H9 (cell line): ENCODE measurements at regions not wholly inside any gene's neighbourhood (a gene's known extent, or its start where the extent isn't known, plus 50 kb on each side); places are given as distances from the start of the nearest gene placed in this dataset.

Experiments
- DNase-seq: peaks from one replicate; pipeline ENCODE4 v3.0.0-alpha.2; 2017
- H2AFZ ChIP-seq: one replicate; pipeline ENCODE4 v1.6.1; 2013; ENCODE audit warnings: mild to moderate bottlenecking, low read length, control low read depth, moderate library complexity
- H2AK5ac ChIP-seq: 2 replicates; pipeline ENCODE4 v1.6.1; 2013; ENCODE audit warnings: low read length, control low read depth, mixed read lengths; ENCODE audit not compliant: insufficient read length
- H2BK120ac ChIP-seq: one replicate; pipeline ENCODE4 v1.6.1; 2013; ENCODE audit warnings: low read depth, mild to moderate bottlenecking, low read length, control low read depth, inconsistent platforms; ENCODE audit not compliant: poor library complexity, severe bottlenecking
- H2BK12ac ChIP-seq: 2 replicates; pipeline ENCODE4 v1.6.1; 2013; ENCODE audit warnings: low read length, control low read depth, mixed read lengths, low read depth; ENCODE audit not compliant: insufficient read length
- H2BK15ac ChIP-seq: 2 replicates; pipeline ENCODE4 v1.6.1; 2013; ENCODE audit warnings: low read depth, low read length, control low read depth
- H2BK20ac ChIP-seq: one replicate; pipeline ENCODE4 v1.6.1; 2013; ENCODE audit warnings: low read depth, mild to moderate bottlenecking, low read length, control low read depth, inconsistent platforms; ENCODE audit not compliant: poor library complexity, severe bottlenecking
- H2BK5ac ChIP-seq: 2 replicates; pipeline ENCODE4 v1.6.1; 2013; ENCODE audit warnings: low read length, control low read depth, mixed read lengths; ENCODE audit not compliant: insufficient read length
- H3K14ac ChIP-seq: 2 replicates; pipeline ENCODE4 v1.6.1; 2013; ENCODE audit warnings: low read length, control low read depth; ENCODE audit not compliant: insufficient read depth
- H3K18ac ChIP-seq: 2 replicates; pipeline ENCODE4 v1.6.1; 2013; ENCODE audit warnings: low read depth, mild to moderate bottlenecking, mixed read lengths, low read length, control low read depth; ENCODE audit not compliant: insufficient read length
- H3K23ac ChIP-seq: 2 replicates; pipeline ENCODE4 v1.6.1; 2013; ENCODE audit warnings: low read length, control low read depth, mixed read lengths, low read depth; ENCODE audit not compliant: insufficient read length
- H3K23me2 ChIP-seq: 2 replicates; pipeline ENCODE4 v1.6.1; 2013; ENCODE audit warnings: low read depth, mild to moderate bottlenecking, mixed read lengths, low read length, control low read depth; ENCODE audit not compliant: insufficient read length, poor library complexity, severe bottlenecking
- H3K27ac ChIP-seq: 2 replicates; pipeline ENCODE4 v1.5.1; 2013; ENCODE audit warnings: low read length, control low read depth, mixed read lengths, low read depth; ENCODE audit not compliant: insufficient read length
- H3K27me3 ChIP-seq: 2 replicates; pipeline ENCODE4 v1.6.1; 2013; ENCODE audit warnings: low read length, control low read depth, inconsistent platforms; ENCODE audit not compliant: insufficient read depth
- H3K4ac ChIP-seq: 2 replicates; pipeline ENCODE4 v1.6.1; 2013; ENCODE audit warnings: low read depth, mild to moderate bottlenecking, control low read depth, inconsistent platforms, low read length, moderate library complexity
- H3K4me1 ChIP-seq: 2 replicates; pipeline ENCODE4 v1.6.1; 2013; ENCODE audit warnings: low read length, control low read depth, inconsistent platforms; ENCODE audit not compliant: insufficient read depth
- H3K4me2 ChIP-seq: 2 replicates; pipeline ENCODE4 v1.6.1; 2013; ENCODE audit warnings: low read length, control low read depth, mixed read lengths; ENCODE audit not compliant: insufficient read length, insufficient read depth
- H3K56ac ChIP-seq: 2 replicates; pipeline ENCODE4 v1.6.1; 2013; ENCODE audit warnings: low read depth, mild to moderate bottlenecking, mixed read lengths, low read length, control low read depth; ENCODE audit not compliant: insufficient read length
- H3K79me1 ChIP-seq: 2 replicates; pipeline ENCODE4 v1.6.1; 2013; ENCODE audit warnings: low read depth, mild to moderate bottlenecking, moderate library complexity, low read length, control low read depth, inconsistent platforms; ENCODE audit not compliant: insufficient read depth, poor library complexity, severe bottlenecking
- H3K79me2 ChIP-seq: 2 replicates; pipeline ENCODE4 v1.6.1; 2013; ENCODE audit warnings: low read length, control low read depth, inconsistent platforms; ENCODE audit not compliant: insufficient read depth
- H3K9ac ChIP-seq: 2 replicates; pipeline ENCODE4 v1.6.1; 2013; ENCODE audit warnings: low read length, control low read depth, mixed read lengths; ENCODE audit not compliant: insufficient read length; ENCODE audit errors: extremely low read depth
- H3K9me3 ChIP-seq: one replicate; pipeline ENCODE4 v1.6.1; 2013; ENCODE audit warnings: low read depth, low read length, inconsistent platforms; ENCODE audit not compliant: control insufficient read depth
- H3T11ph ChIP-seq: one replicate; pipeline ENCODE4 v1.6.1; 2013; ENCODE audit warnings: mild to moderate bottlenecking, low read length, control low read depth, inconsistent platforms
- H4K20me1 ChIP-seq: one replicate; pipeline ENCODE4 v1.6.1; 2013; ENCODE audit not compliant: control insufficient read depth, insufficient read length, insufficient read depth
- H4K5ac ChIP-seq: 2 replicates; pipeline ENCODE4 v1.6.1; 2013; ENCODE audit warnings: low read depth, mild to moderate bottlenecking, mixed read lengths, low read length, control low read depth; ENCODE audit not compliant: insufficient read length
- H4K8ac ChIP-seq: replicated peaks from 2 replicates; pipeline ENCODE4 v1.6.1; 2013; ENCODE audit warnings: low read length, control low read depth, mixed read lengths, low read depth; ENCODE audit not compliant: insufficient read length
- H4K91ac ChIP-seq: 2 replicates; pipeline ENCODE4 v1.6.1; 2013; ENCODE audit warnings: low read depth, mild to moderate bottlenecking, moderate library complexity, mixed read lengths, low read length, control low read depth; ENCODE audit not compliant: insufficient read length
- H3K27ac Mint-ChIP-seq, 3 experiments: 2 replicates in 2 of 3; 3 replicates in 1 of 3; pipeline ENCODE4 v1.8.0; 2020 to 2021; ENCODE audit warnings: mixed read lengths in 3 of 3, mild to moderate bottlenecking in 1 of 3, moderate library complexity in 1 of 3
- H3K27me3 Mint-ChIP-seq: 2 replicates; pipeline ENCODE4 v1.8.0; 2021; ENCODE audit warnings: low read depth, mild to moderate bottlenecking, moderate library complexity, mixed read lengths
- H3K36me3 Mint-ChIP-seq, 3 experiments: 2 replicates in 2 of 3; 3 replicates in 1 of 3; pipeline ENCODE4 v1.8.0; 2020 to 2021; ENCODE audit warnings: low read depth in 3 of 3, mixed read lengths in 3 of 3; ENCODE audit not compliant: insufficient read depth in 1 of 3
- H3K4me1 Mint-ChIP-seq, 2 experiments: 2 replicates each; pipeline ENCODE4 v1.8.0; 2020; ENCODE audit warnings: mixed read lengths in 2 of 2
- H3K4me3 Mint-ChIP-seq, 2 experiments: 2 replicates in 1 of 2; 3 replicates in 1 of 2; pipeline ENCODE4 v1.8.0; 2020 to 2021; ENCODE audit warnings: mild to moderate bottlenecking in 2 of 2, mixed read lengths in 2 of 2, moderate library complexity in 1 of 2
- H3K9me3 Mint-ChIP-seq, 2 experiments: 2 replicates in 1 of 2; 3 replicates in 1 of 2; pipeline ENCODE4 v1.8.0; 2020; ENCODE audit warnings: mild to moderate bottlenecking in 2 of 2, mixed read lengths in 2 of 2, moderate library complexity in 1 of 2
- CTCF ChIP-seq: fragments of 200-600 bp; sonication (generic); conservative IDR thresholded peaks from 3 replicates; pipeline ENCODE4 v1.8.0; 2021; ENCODE audit warnings: antibody characterized with exemption, mild to moderate bottlenecking

- Histone ChIP-seq H2AK5ac (no peak overlapping the region), H2BK5ac (no peak overlapping the region), H3K56ac (no peak overlapping the region), H3K23me2 (no peaks in the 10 kb centered on the region), H3T11ph (no peak overlapping the region), H4K20me1 (no peaks in the 10 kb centered on the region), H4K8ac (no peak overlapping the region), H2AFZ (no peak overlapping the region), H4K91ac (no peak overlapping the region), H2BK20ac (no peak overlapping the region), H3K27ac (no peak overlapping the region), H3K79me2 (no peaks in the 10 kb centered on the region), H4K5ac (no peak overlapping the region), H3K27me3 (no peaks in the 10 kb centered on the region), H3K79me1 (no peaks in the 10 kb centered on the region), H3K18ac (no peak overlapping the region), H2BK15ac (no peak overlapping the region), H3K9me3 (no peaks in the 10 kb centered on the region), H3K4me1 (no peaks in the 10 kb centered on the region), H3K9ac (no peak overlapping the region), H2BK120ac (no peak overlapping the region), H3K23ac (no peak overlapping the region), H2BK12ac (no peak overlapping the region), H3K4me2 (no peak overlapping the region), H3K4ac (no peak overlapping the region), H3K14ac (no peak overlapping the region)
- no peaks in the 10 kb centered on the region for H3K9me3 Mint-ChIP-seq
- no peak overlapping the region for H3K27ac Mint-ChIP-seq
- no peak for TF ChIP-seq CTCF
- H3K27me3 Mint-ChIP-seq = no peaks in the 10 kb centered on the region
- no peak for DNase-seq
- H3K36me3 Mint-ChIP-seq = no peaks in the 10 kb centered on the region; a peak in 1 of 7 replicates
- peaks cover 6 to 22% of the 10 kb centered on the region in 2 experiments for H3K4me1 Mint-ChIP-seq
- H3K4me3 Mint-ChIP-seq = no peak overlapping the region
Observed at GRCh38 chr4:156309031-156309430, 355.4 kb upstream of the CTSO start.
